ENCODE measurements at regions not wholly inside any gene's neighbourhood (a gene's known extent, or its start where the extent isn't known, plus 50 kb on each side); places are given as distances from the start of the nearest gene placed in this dataset.

- TF ChIP-seq CTCF (IDR thresholded peaks at IDR 0.05; ENCODE audit: control extremely low read depth in 1 of 3, insufficient read depth in 1 of 3, low read depth in 1 of 3, low read length in 3 of 3) (no peak), BCL11A (IDR thresholded peaks at IDR 0.05; ENCODE audit: low read depth in 2 of 2, low read length in 2 of 2) (no peak), POLR2A (IDR thresholded peaks at IDR 0.05; ENCODE audit: control extremely low read depth in 1 of 2, low read depth in 2 of 2, low read length in 2 of 2) (no peak), TAF1 (IDR thresholded peaks at IDR 0.05; ENCODE audit: low read depth, low read length) (no peak), RAD21 (IDR thresholded peaks at IDR 0.05 in 1 of 2, conservative IDR thresholded peaks at IDR 0.05 in 1 of 2; ENCODE audit: low read depth in 2 of 2, low read length in 2 of 2) (no peak)
These were observed 118.9 kb downstream of the MTHFS start for GRCh38 chr15:79777916-79778315.

Data from H1 (cell line).